GM19463 (cell line): ENCODE measurements at regions not wholly inside any gene's neighbourhood (a gene's known extent, or its start where the extent isn't known, plus 50 kb on each side); places are given as distances from the start of the nearest gene placed in this dataset.
"Not testable (repeated sequence)": the region's sequence is repeated elsewhere in the genome, so short reads cannot be mapped to it uniquely, and the experiment has no call there.

Experiments used
- ATAC-seq: cut with Tn5 transposase; IDR thresholded peaks from one replicate; pipeline ENCODE4 v1.9.1; 2021; ENCODE audit warnings: mild to moderate bottlenecking, moderate library complexity; ENCODE audit not compliant: unreplicated experiment

DNA sequence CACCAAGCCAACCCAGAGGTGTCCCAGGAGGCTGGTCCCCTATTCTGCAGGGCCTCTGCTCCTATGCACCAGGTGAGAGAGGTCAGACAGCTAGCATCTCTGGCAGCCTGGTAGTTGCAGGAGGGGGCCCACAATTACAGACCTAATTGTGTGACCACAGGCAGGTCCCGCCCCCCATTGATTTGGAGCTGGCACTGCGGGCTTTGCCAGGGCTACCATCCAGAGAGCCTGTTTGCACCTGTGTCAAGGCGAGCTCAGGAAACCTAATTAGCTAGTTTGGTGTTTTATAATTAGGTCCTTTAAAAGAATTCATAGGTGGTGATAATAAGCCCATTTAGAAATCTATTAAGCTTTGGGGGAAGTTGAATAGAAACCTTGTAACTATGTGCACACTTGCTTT lies 90.2 kb downstream of the MRM1 start:
- ATAC-seq: no peak

DNA sequence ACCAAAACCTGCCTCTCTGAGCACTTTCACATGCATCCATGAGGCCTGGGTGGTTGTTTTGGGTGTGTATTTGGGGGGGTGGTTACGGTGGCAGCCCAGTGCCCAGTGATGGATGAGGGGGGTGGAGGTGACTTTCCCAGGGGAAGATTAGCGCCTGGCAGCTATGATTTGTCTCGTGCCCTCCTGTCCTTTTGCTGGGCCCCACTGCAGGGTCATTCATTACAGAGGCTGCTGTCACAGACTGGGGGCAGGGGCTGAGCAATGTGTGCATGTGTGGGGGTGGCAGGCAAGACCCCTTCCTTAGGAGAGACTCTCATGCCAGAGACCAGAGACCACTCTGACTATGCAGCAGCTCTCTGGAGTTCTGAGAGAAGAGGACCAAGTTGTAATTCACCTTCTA lies 93.7 kb downstream of the MRM1 start:
- ATAC-seq: no peak

DNA sequence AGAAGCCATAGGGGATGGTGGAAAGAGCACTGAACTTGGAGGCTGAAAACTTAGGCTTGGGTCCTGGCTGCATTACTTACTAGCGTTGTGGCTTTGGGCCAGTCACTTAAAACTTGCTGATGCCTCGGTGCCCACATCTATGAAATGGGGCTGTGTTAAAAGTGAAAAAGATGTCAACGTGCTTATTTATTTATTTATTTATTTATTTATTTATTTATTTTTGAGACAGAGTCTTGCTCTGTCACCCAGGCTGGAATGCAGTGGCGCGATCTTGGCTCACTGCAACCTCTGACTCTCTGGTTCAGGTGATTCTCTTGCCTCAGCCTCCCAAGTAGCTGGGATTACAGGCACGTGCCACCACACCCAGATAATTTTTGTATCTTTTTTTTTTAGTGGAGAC lies 94.3 kb downstream of the MRM1 start:
- ATAC-seq: not testable (repeated sequence)

DNA sequence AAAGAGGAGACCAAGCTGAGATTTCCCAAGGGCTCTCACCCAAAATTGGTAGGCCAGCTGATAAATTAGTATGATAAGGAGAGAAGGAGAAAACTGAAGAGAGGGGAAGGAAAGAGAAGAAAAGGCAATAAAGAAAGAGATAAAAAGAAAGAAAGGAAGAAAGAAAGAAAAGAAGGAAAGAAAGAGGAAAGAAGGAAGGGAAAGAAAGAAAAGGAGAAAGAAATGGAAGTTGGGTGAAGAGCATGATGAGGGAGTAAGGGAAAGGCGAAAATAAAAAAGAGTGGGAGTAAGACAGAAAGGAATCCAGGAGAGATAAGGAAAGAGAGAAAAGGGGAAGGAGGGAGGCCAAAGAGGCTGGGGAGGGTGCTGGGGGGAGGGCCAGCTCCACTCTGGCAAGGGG lies 95.4 kb downstream of the MRM1 start:
- no peak for ATAC-seq

DNA sequence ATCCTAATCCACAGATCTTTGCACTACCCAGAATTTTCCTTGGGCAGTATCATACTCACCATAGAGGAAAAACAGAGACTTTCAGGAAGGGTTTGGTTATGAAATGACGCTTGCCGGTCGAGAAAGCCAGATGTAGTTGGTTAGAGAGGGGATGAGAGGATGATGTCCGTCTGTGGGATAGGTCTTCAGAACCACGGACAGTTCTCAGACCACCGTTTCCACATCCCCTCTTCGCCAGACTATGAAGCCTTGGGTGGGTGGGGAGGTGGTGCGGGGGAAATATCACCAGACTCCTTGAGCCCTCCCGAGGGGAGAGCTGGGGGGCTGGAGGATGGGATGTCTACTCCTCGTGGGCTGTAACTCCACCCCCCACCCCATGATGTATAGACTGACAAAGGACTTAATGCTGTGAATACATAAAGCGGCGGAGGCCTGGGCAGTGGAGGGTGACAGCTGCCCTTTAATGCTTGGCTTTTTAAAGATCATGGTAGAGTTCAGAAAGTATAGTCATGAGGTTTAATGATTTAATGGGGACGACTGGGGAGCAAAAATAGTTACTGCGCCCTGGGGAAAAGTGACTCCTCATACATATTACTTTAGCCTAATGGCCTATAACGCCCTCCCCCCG lies 96.6 kb downstream of the MRM1 start:
- ATAC-seq: no peak

DNA sequence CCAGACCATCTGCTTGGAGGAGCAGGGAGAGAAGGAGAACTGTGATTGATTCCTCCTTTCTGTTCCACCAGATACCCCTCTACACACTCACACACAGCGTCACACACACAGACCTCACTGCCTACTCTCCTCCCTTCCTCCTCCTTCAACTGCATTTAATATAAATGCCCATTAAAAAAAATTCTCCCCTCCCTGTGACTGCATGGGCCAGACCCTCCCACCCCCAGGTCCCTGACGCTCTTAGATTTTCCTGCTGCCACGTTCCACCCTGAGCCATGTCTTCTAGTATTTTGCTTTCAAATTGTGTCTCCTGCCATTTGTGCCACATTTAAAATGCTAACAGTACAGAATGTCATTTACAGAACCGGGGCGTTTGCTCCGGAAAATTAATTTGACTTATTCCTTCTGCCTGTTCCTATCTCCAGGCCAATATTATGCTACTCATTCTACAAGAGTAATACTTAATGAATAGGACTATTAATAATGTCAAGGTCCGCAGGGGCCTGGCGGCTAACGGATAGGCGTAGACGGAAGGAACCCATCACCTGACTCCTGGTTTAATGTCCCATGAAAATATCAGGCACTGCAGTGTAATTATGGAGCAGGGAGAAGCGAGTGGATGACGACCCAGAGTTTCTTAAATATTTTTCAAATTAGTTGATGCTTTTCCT lies 100.2 kb downstream of the MRM1 start:
- ATAC-seq: no peak

DNA sequence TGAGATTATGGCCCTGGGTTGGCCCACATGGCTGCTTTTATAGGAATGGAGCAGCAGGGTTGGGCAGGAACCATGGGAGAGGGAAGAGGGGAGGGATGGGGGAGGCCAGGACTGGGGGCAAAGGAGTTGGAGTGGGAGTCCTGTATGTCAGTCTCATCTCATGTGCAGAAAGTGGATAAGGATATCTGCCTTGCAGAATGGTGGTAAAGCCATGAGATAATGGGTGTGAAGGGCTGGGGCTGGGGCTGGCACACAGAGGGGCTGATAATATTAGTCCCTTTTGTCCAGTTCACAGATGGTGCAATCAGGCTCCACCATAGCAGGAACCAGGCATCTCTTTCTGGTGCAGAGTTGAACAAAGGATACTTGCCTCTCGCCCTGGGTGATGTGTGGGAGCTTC lies 101.3 kb downstream of the MRM1 start:
- no peak for ATAC-seq

DNA sequence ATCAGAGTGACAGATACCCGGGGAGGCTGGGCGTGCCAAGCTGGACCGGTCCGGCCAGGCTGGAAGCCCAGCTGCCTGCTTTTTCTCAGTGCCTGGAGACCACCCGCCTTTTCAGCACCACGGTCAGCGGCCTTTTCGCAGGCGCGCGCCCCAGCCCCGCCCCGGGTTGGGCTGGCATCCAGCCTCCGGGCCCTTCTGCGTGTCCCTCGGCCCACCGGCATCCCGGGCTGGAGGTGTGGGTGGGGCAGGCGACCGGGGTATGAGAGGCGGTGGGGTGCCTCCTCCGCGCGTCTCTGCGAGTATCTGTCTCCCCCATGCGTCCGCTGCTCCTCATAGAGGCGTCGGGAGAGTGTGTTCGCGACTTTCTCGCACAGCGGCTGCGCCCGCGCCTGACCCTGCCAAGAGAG lies 102.5 kb downstream of the MRM1 start:
- ATAC-seq: no peak

DNA sequence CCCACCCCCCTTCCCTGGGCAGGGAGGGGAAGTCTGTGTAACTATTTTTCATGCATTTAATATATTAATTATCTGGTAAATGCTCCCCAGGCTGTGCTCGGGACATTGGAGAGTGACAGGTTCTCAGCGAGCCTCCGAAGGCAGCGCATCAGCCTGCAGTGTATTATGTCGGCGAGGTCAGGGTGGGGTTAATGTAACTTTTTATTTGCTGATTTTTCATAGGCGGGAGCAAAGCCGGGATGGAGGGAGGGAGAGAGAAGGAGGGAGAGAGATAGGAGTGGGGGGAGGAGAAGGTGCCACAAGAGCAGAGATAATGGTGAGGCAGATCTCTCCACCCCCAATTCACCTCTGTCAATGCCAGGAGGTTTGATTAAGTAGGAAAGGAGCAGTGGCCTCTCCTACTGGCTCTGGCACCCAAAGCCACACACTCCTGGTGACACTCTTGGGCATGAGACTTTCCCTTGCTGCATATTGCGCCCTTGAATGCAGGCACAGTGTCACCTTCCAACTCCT lies 104.0 kb downstream of the MRM1 start:
- no peak for ATAC-seq

DNA sequence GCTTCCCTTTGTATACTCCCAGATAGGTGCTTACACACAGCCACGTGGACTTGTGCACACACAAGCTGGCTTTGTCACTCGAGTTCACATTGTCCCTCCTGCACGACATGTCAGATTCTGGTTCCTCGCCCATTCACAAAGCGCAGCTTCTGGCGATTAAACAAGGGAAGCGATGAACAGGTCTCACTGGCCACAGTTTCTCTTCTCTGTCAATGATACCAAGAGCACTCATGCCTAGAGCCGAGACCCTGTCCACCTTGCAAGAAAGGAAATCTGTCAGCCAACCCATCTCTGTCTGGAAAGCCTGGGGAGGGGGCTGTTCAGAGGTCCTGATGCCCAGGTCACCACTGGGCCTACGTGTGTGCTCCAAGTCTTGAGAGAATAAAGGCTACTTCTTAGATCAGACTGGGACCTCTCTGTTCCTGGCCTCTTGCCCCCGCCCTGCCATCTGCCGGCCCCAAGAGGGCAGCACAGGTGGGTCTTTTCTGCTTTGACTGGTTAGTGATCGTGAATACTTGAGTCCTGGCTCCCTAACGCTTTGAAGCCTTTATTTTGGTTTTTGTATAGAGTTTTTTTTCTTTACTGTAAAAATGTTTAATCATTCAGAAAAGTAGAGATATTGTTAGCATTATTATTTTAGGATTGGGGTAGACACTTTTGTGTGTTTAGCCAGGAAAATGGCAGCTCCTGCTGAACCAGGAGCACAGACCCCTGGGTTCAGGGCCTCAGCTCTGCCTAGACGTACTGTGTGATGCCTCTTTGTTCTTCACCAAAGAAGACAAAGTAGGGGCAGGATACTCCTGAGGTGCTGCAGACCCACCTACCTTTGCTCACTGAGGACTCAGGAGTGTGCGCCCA lies 104.7 kb downstream of the MRM1 start:
- no peak for ATAC-seq

DNA sequence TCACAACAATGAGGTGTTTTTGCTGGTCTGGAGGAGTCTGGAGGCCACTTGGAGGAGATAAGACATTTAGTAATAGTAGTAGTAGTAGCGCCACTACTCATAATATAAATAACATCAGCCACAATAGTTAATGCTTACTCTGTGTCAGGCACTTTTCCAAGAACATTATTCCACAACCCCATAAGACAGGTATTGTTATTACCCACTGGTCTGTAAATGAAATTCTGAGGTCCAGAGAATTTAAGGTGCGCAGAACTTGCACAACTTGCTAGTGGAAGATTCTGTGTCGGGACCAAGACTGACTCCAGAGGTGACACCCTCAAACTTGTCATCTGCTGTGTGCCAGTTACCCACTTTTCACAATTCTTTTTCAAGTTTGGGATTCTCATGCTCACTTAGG lies 106.5 kb downstream of the MRM1 start:
- ATAC-seq: no peak

DNA sequence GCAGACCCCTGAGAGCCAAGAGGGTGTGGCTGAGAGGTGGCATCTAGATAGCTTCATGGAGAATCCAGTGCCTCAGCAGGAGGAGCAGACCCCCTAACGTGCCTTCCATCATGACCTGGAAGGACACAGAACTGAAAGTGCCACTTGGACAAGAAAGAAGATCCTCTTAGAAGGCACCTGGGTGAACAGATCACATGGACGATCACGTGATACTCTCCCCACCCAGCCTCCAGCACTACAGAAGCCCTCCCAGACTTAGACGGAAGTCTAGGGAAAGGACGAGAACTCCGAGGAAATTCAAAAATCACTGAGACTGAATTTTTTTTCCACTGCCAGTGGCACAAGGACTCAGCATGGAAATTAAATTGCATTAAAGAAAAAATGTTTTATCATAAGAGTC lies 113.4 kb downstream of the MRM1 start:
- no peak for ATAC-seq

DNA sequence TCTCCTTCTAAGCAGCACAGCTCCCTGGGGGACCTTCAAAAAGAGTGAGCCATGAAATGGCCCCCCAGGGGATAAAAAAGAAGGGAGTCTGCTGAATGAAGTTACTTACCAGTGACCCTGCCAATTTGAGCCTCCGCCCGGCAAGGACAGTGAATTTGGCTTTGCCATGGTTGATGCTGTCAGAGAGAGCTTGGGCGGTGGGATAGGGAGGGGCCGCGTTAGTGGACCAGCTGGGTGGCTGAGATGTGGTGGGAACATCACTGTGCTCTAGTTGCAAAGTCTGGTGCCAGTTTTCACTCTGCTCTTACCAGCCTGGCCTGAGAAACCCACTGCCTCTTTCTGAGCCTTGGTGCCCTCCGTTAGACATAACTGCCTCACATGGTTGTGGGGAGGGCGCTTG lies 114.6 kb downstream of the MRM1 start:
- no peak for ATAC-seq

DNA sequence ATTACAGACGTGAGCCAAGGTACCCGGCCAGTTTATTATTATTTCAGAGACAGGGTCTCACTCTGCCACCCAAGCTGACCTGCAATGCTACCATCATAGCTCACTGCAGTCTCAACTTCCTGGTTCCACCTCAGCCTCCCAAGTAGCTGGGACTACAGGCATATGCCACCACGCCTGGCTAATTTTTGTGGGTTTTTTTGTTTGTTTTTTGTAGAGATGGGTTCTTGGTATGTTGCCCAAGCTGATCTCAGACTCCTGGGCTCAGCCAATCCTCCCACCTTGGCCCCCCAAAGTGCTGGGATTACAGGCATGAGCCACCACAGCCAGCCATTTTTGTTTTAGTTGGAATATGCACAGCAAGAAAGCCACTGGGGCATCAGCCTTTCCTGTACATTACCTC lies 115.7 kb downstream of the MRM1 start:
- ATAC-seq: no peak

DNA sequence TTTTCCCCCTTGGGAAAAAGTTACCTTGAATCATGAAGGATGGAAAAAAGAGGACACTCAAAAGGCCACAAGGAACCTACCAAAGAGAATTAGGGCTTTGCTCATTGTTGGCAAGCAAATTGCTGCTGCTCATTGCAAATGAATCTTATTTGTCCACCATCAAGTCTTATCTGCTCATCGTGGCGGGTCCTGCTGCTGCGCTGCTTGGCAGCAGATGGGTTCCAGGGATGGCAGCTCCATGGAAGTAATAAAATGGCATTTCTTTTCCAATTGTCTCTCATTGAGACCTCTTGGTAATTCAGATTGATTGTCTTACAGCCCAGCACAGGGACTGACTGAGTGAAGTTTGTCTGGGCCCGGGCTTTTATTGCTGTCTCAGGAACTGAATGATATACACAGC lies 118.7 kb downstream of the MRM1 start:
- no peak for ATAC-seq

DNA sequence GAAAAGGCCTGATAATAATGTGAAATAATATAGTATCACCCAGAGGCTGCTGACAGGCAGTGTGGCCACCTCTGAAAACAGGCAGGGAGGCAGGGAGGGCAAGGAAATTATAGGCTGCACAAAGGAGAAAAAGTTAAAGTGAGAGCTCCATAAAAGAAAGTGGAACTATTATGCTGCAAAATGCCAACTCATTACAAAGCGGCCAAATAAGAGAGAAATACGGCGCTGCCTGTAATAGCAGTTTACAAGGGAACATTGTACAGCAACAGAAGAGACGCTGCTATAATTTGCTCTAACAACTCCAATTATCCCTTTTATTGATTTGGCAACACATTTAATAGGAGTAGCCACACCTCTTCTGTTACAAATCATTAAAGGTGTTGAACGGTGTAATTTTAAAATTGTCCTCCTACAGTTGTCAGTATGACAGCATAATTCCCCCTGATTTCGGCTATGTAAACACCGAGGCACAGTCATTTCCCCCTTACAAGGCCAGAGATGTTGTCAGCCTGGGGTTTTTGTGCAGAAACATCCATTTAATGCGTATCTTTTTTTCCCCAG lies 120.3 kb downstream of the MRM1 start:
- no peak for ATAC-seq

DNA sequence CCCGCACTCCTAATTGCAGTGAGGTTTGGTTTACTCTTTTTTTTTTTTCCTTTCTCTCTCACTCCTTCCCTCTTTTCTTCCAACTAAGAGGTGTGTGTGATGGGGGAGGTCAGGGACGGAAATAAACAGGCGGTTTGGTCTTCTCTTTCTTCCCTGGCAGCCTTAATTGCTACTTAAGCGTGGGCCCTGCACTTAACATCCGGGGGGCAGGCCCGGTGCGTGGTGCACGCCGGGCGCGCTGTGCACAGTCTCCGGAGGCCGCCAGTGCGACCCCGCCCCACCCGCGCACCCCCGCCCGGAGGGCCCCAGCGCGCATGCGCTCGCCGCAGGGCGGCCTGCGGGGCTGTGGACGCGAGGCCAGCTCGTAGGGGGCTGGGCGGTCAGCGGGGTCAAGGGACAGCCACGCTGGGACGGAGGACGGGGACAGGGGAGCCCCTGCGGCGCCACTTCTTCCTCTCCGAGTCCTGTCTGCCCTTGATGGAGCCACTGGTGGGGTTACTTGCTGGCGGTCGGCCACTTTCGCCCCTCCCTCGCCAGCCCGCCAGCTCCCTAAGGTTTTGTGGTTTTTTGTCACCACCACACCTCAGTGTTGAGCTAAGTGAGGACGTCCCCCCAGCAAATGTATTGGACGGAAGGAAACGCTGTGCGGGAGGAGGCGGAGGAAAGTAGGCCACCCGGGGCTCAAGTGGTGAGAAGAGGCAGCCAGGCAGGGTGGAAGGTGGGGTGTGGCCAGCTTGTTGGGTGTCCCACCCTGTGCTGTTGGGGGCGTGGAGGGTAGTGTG lies 120.9 kb downstream of the MRM1 start:
- peak; percentile 85 for ATAC-seq

DNA sequence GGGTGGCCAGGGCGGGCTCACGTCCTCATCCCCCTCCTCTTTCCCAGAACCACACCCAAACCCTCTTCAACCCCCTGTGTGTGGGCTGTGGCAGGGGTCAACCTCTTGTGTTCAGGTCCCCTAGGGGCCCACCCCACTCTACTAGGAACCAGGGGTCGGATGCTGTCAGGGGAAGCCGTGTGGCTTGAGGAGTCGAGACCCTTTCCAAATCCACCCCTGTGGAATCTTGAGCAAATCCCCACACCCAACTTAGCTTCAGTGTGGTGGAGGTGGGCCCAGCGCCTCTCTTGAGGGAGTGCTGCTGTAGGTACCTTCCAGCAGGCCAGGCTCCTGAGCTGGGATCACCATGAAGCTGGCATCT lies 121.5 kb downstream of the MRM1 start:
- no peak for ATAC-seq

DNA sequence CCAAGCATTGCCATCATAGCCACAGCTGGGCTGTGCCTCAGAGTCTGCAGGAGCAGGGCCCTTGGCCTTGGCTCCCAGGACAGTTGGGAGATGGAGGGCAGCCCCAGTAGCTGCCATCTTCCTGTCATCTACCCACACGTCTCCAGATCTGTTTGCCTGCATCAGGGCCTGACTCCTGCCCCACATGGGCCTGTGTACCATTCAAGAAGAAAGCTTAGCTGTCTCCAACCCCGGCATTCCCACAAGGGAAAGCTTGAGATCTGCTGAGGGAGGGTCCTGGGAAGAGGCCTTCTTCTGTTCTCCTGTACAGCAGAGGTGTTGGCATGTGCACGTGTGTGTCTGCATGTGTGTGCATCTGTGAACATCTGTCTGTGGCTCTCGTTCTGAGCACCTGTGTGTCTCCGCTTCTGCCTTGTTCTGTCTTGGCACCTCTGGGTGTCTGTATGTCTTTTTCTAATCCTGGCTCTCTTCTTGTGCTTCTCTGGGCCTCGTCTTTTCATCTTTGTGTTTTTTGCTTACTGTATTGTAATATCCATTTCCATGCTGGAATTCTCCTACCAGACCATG lies 122.2 kb downstream of the MRM1 start:
- no peak for ATAC-seq

DNA sequence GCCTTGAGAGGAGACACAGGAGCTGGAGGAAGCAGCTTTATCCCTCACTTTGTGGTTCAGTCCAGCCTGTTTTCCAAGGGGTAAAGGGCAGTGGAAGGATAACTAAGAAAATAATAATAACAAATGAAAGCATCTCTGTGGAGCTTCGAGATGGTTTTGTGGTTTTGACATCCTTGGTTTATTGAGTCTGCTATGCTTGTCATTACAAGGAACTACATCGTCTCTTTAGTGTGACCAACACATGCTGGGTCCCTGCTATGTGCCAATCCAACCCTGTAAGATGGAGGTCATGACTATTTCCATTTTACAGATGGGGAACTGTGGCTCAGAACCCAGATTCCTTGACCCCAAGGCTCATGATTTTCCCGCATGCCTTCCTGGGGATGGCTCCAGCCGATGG lies 124.8 kb downstream of the MRM1 start:
- ATAC-seq: no peak

DNA sequence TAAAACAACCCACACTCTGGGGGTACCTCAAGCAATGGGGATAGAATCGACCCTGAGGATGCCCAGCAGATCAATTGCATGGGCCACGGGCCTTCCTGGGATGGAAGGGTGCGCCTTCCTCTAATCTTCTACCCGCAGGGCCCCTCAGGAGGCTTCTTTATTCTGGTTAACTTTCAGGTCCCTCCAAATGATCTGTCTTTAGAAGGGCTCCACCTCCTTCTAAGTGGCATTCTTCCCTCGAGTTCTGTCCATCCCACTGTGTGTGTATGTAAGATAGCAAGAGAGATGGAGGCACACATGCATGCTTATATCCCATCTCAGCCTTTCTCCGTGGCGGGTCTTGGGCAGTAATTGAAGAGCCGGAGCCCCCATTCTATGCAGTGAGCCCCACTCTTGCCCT lies 125.7 kb downstream of the MRM1 start:
- no peak for ATAC-seq
